HEK293 (cell line): ENCODE measurements at regions not wholly inside any gene's neighbourhood (a gene's known extent, or its start where the extent isn't known, plus 50 kb on each side); places are given as distances from the start of the nearest gene placed in this dataset.

Experiments used
- CTCF ChIA-PET: fragments of 350-600 bp; formaldehyde crosslinking; extraction: SDS; loops from one replicate; lab custom pipeline; 2021; ENCODE audit warnings: antibody characterized with exemption; lab: Yijun Ruan, JAX
- POLR2A ChIA-PET: fragments of 300-600 bp; formaldehyde crosslinking; extraction: SDS; loops from one replicate; lab custom pipeline; 2020; ENCODE audit warnings: antibody characterized with exemption, inconsistent platforms; lab: Yijun Ruan, JAX
- H3K27ac ChIP-seq: fragments of 200-500 bp; sonication (Bioruptor generic); 2 replicates; pipeline ENCODE4 v1.5.1; 2014; ENCODE audit warnings: low read depth, low read length, control low read depth, inconsistent platforms; ENCODE audit errors: extremely low read depth
- H3K36me3 ChIP-seq, 2 experiments: fragments of 200-500 bp in 1 of 2; sonication (Bioruptor generic) in 1 of 2; 1 replicate in 1 of 2; 2 replicates in 1 of 2; pipeline ENCODE4 v1.5.1; 2014 to 2017; ENCODE audit warnings: inconsistent platforms in 2 of 2, low read length in 2 of 2; ENCODE audit not compliant: control insufficient read depth in 2 of 2, insufficient read depth in 1 of 2
- H3K4me1 ChIP-seq: fragments of 200-500 bp; sonication (Bioruptor generic); 2 replicates; pipeline ENCODE4 v1.5.1; 2014; ENCODE audit warnings: mild to moderate bottlenecking, low read length, inconsistent platforms; ENCODE audit not compliant: control insufficient read depth, insufficient read depth
- H3K4me3 ChIP-seq: 2 replicates; pipeline ENCODE4 v1.5.1; 2011; ENCODE audit warnings: low read depth, mild to moderate bottlenecking, control low read depth, low read length, moderate library complexity
- H3K9me3 ChIP-seq: fragments of 200-500 bp; sonication (Bioruptor generic); 2 replicates; pipeline ENCODE4 v1.5.1; 2014; ENCODE audit warnings: low read depth, low read length, inconsistent platforms; ENCODE audit not compliant: control insufficient read depth, insufficient read depth
- GLIS2 ChIP-seq: fragments of 450-650 bp; formaldehyde crosslinking; IDR thresholded peaks from 2 replicates; pipeline ENCODE4 v1.5.1; 2016; ENCODE audit warnings: missing biosample characterization, missing genetic modification characterization
- HOXC10 ChIP-seq: sonication (generic); formaldehyde crosslinking; IDR thresholded peaks from 2 replicates; pipeline ENCODE4 v1.8.1; 2023; ENCODE audit warnings: mild to moderate bottlenecking, missing genetic modification reagents
- KLF8 ChIP-seq: fragments of 450-650 bp; formaldehyde crosslinking; IDR thresholded peaks from 2 replicates; pipeline ENCODE4 v1.5.1; 2016; ENCODE audit warnings: missing biosample characterization, missing genetic modification characterization
- PRDM1 ChIP-seq: fragments of 450-650 bp; formaldehyde crosslinking; IDR thresholded peaks from 2 replicates; pipeline ENCODE4; 2016; ENCODE audit warnings: missing biosample characterization, missing genetic modification characterization
- REPIN1 ChIP-seq: fragments of 450-650 bp; formaldehyde crosslinking; IDR thresholded peaks from 2 replicates; pipeline ENCODE4 v1.5.1; 2017; ENCODE audit warnings: missing biosample characterization, missing genetic modification characterization, low read depth
- TCF7L2 ChIP-seq: IDR thresholded peaks from 2 replicates; pipeline ENCODE4 v1.6.1; 2011; ENCODE audit warnings: low read depth, mild to moderate bottlenecking, inconsistent platforms, low read length, moderate library complexity, borderline replicate concordance
- ZBTB10 ChIP-seq: fragments of 450-650 bp; formaldehyde crosslinking; IDR thresholded peaks from 2 replicates; pipeline ENCODE4 v1.5.1; 2016; ENCODE audit warnings: missing biosample characterization, missing genetic modification characterization
- ZFHX2 ChIP-seq: fragments of 450-650 bp; formaldehyde crosslinking; conservative IDR thresholded peaks from 2 replicates; pipeline ENCODE4 v1.5.1; 2016; ENCODE audit warnings: missing biosample characterization, missing genetic modification characterization
- ZNF121 ChIP-seq: fragments of 450-650 bp; formaldehyde crosslinking; IDR thresholded peaks from 2 replicates; pipeline ENCODE4 v1.5.1; 2016; ENCODE audit warnings: missing biosample characterization, missing genetic modification characterization
- ZNF157 ChIP-seq: fragments of 450-650 bp; formaldehyde crosslinking; IDR thresholded peaks from 2 replicates; pipeline ENCODE4 v1.5.1; 2016; ENCODE audit warnings: missing biosample characterization, missing genetic modification characterization
- ZNF19 ChIP-seq: fragments of 450-650 bp; formaldehyde crosslinking; IDR thresholded peaks from 2 replicates; pipeline ENCODE4; 2016; ENCODE audit warnings: missing biosample characterization, missing genetic modification characterization, low read depth
- ZNF223 ChIP-seq: fragments of 450-650 bp; formaldehyde crosslinking; IDR thresholded peaks from 2 replicates; pipeline ENCODE4 v1.5.1; 2016; ENCODE audit warnings: missing biosample characterization, missing genetic modification characterization
- ZNF248 ChIP-seq: fragments of 450-650 bp; formaldehyde crosslinking; IDR thresholded peaks from 2 replicates; pipeline ENCODE4 v1.5.1; 2017; ENCODE audit warnings: missing biosample characterization, missing genetic modification characterization
- ZNF350 ChIP-seq: fragments of 450-650 bp; formaldehyde crosslinking; IDR thresholded peaks from 2 replicates; pipeline ENCODE4 v1.5.0; 2017; ENCODE audit warnings: missing biosample characterization, mild to moderate bottlenecking, missing genetic modification characterization
- ZNF473 ChIP-seq: fragments of 450-650 bp; formaldehyde crosslinking; IDR thresholded peaks from 2 replicates; pipeline ENCODE4 v1.5.1; 2017; ENCODE audit warnings: missing biosample characterization, missing genetic modification characterization
- ZNF521 ChIP-seq: fragments of 450-650 bp; formaldehyde crosslinking; IDR thresholded peaks from 2 replicates; pipeline ENCODE4 v1.5.1; 2017; ENCODE audit warnings: missing biosample characterization, mild to moderate bottlenecking, missing genetic modification characterization
- ZNF560 ChIP-seq: fragments of 450-650 bp; formaldehyde crosslinking; IDR thresholded peaks from 2 replicates; pipeline ENCODE4 v1.5.1; 2017; ENCODE audit warnings: missing biosample characterization, missing genetic modification characterization, borderline replicate concordance
- ZNF639 ChIP-seq: fragments of 450-650 bp; formaldehyde crosslinking; IDR thresholded peaks from 2 replicates; pipeline ENCODE4 v1.5.1; 2016; ENCODE audit warnings: missing biosample characterization, missing genetic modification characterization
- ZNF658 ChIP-seq: fragments of 450-650 bp; formaldehyde crosslinking; IDR thresholded peaks from 2 replicates; pipeline ENCODE4; 2016; ENCODE audit warnings: missing biosample characterization, missing genetic modification characterization
- ZNF664 ChIP-seq: fragments of 450-650 bp; formaldehyde crosslinking; IDR thresholded peaks from 2 replicates; pipeline ENCODE4 v1.5.1; 2016; ENCODE audit warnings: missing biosample characterization, missing genetic modification characterization
- ZNF692 ChIP-seq: fragments of 450-650 bp; formaldehyde crosslinking; IDR thresholded peaks from 2 replicates; pipeline ENCODE4 v1.5.1; 2016; ENCODE audit warnings: missing biosample characterization, missing genetic modification characterization
- ZNF776 ChIP-seq: fragments of 450-650 bp; formaldehyde crosslinking; IDR thresholded peaks from 2 replicates; pipeline ENCODE4 v1.5.0; 2017; ENCODE audit warnings: missing biosample characterization, missing genetic modification characterization, borderline replicate concordance
- ZNF791 ChIP-seq: fragments of 450-650 bp; formaldehyde crosslinking; IDR thresholded peaks from 2 replicates; pipeline ENCODE4 v1.5.1; 2016; ENCODE audit warnings: missing biosample characterization, missing genetic modification characterization
- ZSCAN18 ChIP-seq: fragments of 450-650 bp; formaldehyde crosslinking; IDR thresholded peaks from 2 replicates; pipeline ENCODE4 v1.5.1; 2016; ENCODE audit warnings: missing biosample characterization, missing genetic modification characterization
- ZXDB ChIP-seq: fragments of 450-650 bp; formaldehyde crosslinking; IDR thresholded peaks from 2 replicates; pipeline ENCODE4 v1.5.1; 2016; ENCODE audit warnings: missing biosample characterization, missing genetic modification characterization
- TF ChIP-seq, protein P1 (sequence below): fragments of 450-650 bp; formaldehyde crosslinking; IDR thresholded peaks from 2 replicates; pipeline ENCODE4 v1.5.1; 2016; ENCODE audit warnings: missing biosample characterization, missing genetic modification characterization
- TF ChIP-seq, protein P2 (sequence below): fragments of 450-650 bp; IDR thresholded peaks from 2 replicates; pipeline ENCODE4 v1.5.1; 2018; ENCODE audit warnings: missing biosample characterization, mild to moderate bottlenecking, missing genetic modification characterization

DNA sequence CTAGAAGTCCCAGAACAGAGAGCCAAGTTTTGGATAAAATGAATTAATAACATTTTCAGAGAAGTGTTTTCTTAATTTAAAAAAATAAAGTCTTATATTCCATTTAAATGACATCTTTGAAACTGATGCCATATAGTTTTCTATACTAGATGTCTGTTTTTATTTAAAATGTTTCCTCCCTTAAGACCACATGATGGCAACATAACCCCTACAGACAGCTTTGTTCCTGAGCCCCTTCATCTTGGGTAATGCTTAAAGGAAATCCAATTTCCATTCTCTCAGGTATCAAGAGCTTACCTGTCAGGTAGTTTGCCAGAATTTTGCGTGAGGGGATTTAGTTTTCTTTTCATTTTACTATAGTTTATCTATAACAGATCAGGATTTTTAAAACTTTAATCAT is 181.4 kb upstream of the UGT8 start (continued):
- TF ChIP-seq ZNF560 (tag by site-specific recombination): no peak
- no peak for TF ChIP-seq ZNF223

DNA sequence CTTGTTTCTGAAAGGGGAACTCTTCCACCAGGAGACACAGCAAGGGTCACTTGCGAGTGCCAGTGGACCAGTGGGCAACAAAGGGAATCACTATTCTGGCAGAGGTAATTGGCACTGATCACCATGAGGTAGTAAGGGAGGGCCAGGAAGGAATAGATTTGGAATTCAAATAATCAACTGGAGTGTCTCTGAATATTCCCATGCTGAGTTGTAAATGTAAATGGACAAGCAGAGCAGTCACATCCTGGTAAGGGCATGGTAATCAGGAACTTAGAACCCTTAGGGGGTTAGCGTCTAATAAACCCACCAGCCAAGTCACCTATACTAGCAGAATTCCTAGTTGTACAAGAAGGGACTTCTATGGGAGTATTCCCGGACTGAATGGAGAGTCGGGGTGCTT is 178.5 kb upstream of the UGT8 start:
- Histone ChIP-seq H3K27ac (no peak overlapping the region), H3K9me3 (no peaks in the 10 kb centered on the region), H3K36me3 (no peaks in the 10 kb centered on the region), H3K4me1 (no peaks in the 10 kb centered on the region), H3K4me3 (no peak overlapping the region)
- TF ChIP-seq ZNF791 (no peak), ZFHX2 (no peak), ZNF248 (tag by site-specific recombination) (no peak), ZNF350 (tag by site-specific recombination) (no peak), ZSCAN18 (tag by site-specific recombination) (no peak), PRDM1 (tag by site-specific recombination) (no peak), ZNF121 (tag by site-specific recombination) (no peak), ZNF692 (tag by site-specific recombination) (no peak), REPIN1 (no peak), ZNF658 (tag by site-specific recombination) (no peak)
- ChIA-PET POLR2A (no interaction called here), CTCF (no interaction called here)

- CTCF ChIA-PET: interaction anchor here (0.6 kb wide), 1 partner anchor 202 kb away, joined by 3 read pairs; no protein-coding TSS in a partner anchor
- POLR2A ChIA-PET: no interaction called here
- TF ChIP-seq ZNF664 (tag by site-specific recombination) (no peak), ZNF473 (no peak), GLIS2 (tag by site-specific recombination) (no peak), ZNF639 (tag by site-specific recombination) (no peak), TCF7L2 (no peak), ZNF19 (tag by site-specific recombination) (no peak), ZNF776 (no peak), ZXDB (tag by site-specific recombination) (no peak), HOXC10 (CRISPR knock-in tag) (no peak), ZNF157 (no peak), ZNF521 (no peak), KLF8 (tag by site-specific recombination) (no peak), ZBTB10 (tag by site-specific recombination) (no peak)
- TF ChIP-seq, protein P1, sequence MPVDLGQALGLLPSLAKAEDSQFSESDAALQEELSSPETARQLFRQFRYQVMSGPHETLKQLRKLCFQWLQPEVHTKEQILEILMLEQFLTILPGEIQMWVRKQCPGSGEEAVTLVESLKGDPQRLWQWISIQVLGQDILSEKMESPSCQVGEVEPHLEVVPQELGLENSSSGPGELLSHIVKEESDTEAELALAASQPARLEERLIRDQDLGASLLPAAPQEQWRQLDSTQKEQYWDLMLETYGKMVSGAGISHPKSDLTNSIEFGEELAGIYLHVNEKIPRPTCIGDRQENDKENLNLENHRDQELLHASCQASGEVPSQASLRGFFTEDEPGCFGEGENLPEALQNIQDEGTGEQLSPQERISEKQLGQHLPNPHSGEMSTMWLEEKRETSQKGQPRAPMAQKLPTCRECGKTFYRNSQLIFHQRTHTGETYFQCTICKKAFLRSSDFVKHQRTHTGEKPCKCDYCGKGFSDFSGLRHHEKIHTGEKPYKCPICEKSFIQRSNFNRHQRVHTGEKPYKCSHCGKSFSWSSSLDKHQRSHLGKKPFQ: no peak
- TF ChIP-seq, protein P2, sequence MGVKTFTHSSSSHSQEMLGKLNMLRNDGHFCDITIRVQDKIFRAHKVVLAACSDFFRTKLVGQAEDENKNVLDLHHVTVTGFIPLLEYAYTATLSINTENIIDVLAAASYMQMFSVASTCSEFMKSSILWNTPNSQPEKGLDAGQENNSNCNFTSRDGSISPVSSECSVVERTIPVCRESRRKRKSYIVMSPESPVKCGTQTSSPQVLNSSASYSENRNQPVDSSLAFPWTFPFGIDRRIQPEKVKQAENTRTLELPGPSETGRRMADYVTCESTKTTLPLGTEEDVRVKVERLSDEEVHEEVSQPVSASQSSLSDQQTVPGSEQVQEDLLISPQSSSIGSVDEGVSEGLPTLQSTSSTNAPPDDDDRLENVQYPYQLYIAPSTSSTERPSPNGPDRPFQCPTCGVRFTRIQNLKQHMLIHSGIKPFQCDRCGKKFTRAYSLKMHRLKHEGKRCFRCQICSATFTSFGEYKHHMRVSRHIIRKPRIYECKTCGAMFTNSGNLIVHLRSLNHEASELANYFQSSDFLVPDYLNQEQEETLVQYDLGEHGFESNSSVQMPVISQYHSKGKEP (tag by site-specific recombination): no peak
Measured at GRCh38 chr4:114423582-114423981, 175.0 kb upstream of the UGT8 start.

More at GRCh38 chr4:114423582-114423981, 175.0 kb upstream of the UGT8 start:
- H3K9me3 ChIP-seq: no peaks in the 10 kb centered on the region
- H3K27ac ChIP-seq: no peak overlapping the region
- no peaks in the 10 kb centered on the region for H3K4me1 ChIP-seq
- no peaks in the 10 kb centered on the region for H3K36me3 ChIP-seq
- no peak overlapping the region for H3K4me3 ChIP-seq
